Left ventricle myocardium inferior (tissue), 1 donor: ENCODE measurements at regions not wholly inside any gene's neighbourhood (a gene's known extent, or its start where the extent isn't known, plus 50 kb on each side); places are given as distances from the start of the nearest gene placed in this dataset.

Experiments used
- DNase-seq: peaks from one replicate; pipeline ENCODE4 v3.0.0-alpha.2; 2020
- H3K27ac ChIP-seq: fragments of 200-600 bp; replicated peaks from 2 replicates; pipeline ENCODE4 v1.8.0; 2021
- H3K27me3 ChIP-seq: fragments of 200-600 bp; 2 replicates; pipeline ENCODE4 v1.8.0; 2021; ENCODE audit warnings: low read depth
- H3K36me3 ChIP-seq: fragments of 200-600 bp; 2 replicates; pipeline ENCODE4 v1.8.0; 2021
- H3K4me1 ChIP-seq: fragments of 200-600 bp; 2 replicates; pipeline ENCODE4 v1.8.0; 2021
- H3K4me3 ChIP-seq: fragments of 200-600 bp; 2 replicates; pipeline ENCODE4 v1.8.0; 2021; ENCODE audit warnings: mild to moderate bottlenecking, moderate library complexity
- H3K9me3 ChIP-seq: fragments of 200-600 bp; replicated peaks from 2 replicates; pipeline ENCODE4 v1.8.0; 2021
- intact Hi-C: fragments of 100-400 bp; cut with micrococcal nuclease; formaldehyde crosslinking; loops from one replicate; pipeline ENCODE4 v1.11.0; 2022
- TF ChIP-seq, protein P1 (sequence below): fragments of 200-600 bp; IDR thresholded peaks from 2 replicates; pipeline ENCODE4 v1.8.0; 2021; ENCODE audit warnings: antibody characterized with exemption, mild to moderate bottlenecking, borderline replicate concordance
- donor health status: DM: no; HTN: yes; CAD: no; lungs with severe emphysema.

DNA sequence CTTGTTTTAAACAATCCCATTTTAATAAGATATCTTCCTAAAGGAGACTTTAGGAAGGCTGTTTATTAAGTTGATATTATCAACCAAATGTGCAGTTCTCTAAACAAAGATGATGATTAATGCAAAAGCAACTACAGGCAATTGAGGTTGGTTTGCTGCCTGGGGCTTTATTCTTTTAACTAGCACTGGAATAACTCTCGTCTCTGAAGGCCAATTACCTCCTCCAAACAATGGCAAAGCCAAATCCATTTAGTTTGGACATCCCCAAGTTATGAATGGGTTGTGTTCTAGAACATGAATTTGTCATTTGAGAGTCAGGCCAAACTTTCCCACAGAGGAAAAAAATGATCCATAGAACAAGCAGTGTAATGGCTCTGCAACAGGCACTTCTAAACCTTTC lies 114.1 kb downstream of the SLC16A9 start:
- Histone ChIP-seq H3K9me3 (no peaks in the 10 kb centered on the region), H3K27ac (no peak overlapping the region)

DNA sequence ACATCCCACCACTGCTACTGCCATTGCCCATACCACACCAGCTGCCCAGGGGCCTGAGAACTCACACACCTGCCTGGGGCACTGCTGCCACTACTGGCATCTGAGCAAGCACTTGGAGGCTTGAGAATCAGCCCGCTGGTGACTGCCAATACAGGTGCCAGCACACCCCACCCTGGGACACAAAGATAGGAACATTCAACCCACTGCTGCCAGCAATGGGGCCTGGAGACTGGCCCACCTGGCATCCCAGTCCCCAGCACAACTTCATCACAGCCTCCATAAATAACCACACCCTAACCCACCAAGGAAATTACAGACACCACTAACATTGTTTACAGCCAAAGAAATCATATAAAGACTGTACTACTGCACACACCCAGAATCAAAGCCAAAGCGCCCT lies 115.9 kb downstream of the SLC16A9 start:
- Histone ChIP-seq H3K36me3 (no peaks in the 10 kb centered on the region), H3K27me3 (peaks cover 2% of the 10 kb centered on the region), H3K4me3 (no peak overlapping the region), H3K4me1 (no peaks in the 10 kb centered on the region), H3K27ac (no peak overlapping the region), H3K9me3 (no peaks in the 10 kb centered on the region)
- no peak for DNase-seq
- intact Hi-C loops, result no loop called here
- TF ChIP-seq, protein P1, sequence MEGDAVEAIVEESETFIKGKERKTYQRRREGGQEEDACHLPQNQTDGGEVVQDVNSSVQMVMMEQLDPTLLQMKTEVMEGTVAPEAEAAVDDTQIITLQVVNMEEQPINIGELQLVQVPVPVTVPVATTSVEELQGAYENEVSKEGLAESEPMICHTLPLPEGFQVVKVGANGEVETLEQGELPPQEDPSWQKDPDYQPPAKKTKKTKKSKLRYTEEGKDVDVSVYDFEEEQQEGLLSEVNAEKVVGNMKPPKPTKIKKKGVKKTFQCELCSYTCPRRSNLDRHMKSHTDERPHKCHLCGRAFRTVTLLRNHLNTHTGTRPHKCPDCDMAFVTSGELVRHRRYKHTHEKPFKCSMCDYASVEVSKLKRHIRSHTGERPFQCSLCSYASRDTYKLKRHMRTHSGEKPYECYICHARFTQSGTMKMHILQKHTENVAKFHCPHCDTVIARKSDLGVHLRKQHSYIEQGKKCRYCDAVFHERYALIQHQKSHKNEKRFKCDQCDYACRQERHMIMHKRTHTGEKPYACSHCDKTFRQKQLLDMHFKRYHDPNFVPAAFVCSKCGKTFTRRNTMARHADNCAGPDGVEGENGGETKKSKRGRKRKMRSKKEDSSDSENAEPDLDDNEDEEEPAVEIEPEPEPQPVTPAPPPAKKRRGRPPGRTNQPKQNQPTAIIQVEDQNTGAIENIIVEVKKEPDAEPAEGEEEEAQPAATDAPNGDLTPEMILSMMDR, result no peak

More for the DNA sequence above, 114.1 kb downstream of the SLC16A9 start:
- no peak for DNase-seq
- TF ChIP-seq, protein P1, result no peak
- intact Hi-C loops, result no loop called here
- H3K4me3 ChIP-seq, result no peak overlapping the region
- H3K36me3 ChIP-seq, result no peaks in the 10 kb centered on the region
- no peaks in the 10 kb centered on the region for H3K27me3 ChIP-seq
- no peaks in the 10 kb centered on the region for H3K4me1 ChIP-seq

DNA sequence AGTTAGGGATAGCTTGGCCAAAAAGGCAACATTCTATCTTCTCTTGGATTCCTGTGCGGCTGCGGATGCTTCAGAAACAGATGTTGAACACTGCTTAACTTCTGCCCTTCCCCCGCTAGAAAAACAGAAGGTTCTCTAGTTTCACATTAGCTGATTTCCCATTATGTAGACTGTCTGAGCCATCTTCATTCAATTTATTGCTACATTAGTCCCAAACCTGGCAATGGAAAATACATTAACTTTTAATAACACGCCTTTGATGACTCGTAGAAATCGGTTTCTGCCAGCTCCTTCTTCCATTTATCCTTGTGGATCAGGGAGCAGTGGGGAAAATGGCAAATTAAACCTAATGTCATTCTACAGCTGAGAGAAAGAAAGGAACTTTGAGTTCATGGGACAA lies 119.9 kb downstream of the SLC16A9 start:
- intact Hi-C loops, result loop anchor here (10.0 kb wide), 1 partner anchor 345 kb away; no protein-coding TSS in a partner anchor
- DNase-seq, result no peak

DNA sequence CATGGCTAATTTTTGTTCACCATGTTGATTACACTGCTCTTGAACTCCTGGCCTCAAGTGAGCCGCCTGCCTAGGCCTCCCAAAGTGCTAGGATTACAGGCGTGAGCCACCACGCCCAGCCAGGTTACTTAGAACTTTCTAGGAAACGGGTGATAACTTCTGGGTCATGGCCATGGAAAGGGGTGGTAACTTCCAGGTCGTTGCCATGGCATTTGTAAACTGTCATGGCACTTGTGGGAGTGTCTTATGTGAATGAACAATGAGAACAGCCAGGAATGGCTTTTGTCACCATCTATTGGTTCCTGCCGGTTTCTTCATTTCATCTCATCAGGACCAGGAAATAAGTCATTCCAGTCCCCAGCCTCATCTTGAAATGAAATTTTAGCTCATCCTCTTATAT lies 120.9 kb downstream of the SLC16A9 start:
- peaks cover 4% of the 10 kb centered on the region for H3K27me3 ChIP-seq
- no peak overlapping the region for H3K27ac ChIP-seq
- TF ChIP-seq, protein P1, result no peak
- intact Hi-C loops, result loop anchor here (10.0 kb wide), 1 partner anchor 344 kb away; no protein-coding TSS in a partner anchor
- DNase-seq, result no peak
- no peak overlapping the region for H3K4me3 ChIP-seq
- H3K4me1 ChIP-seq, result no peaks in the 10 kb centered on the region
- no peaks in the 10 kb centered on the region for H3K9me3 ChIP-seq
- no peaks in the 10 kb centered on the region for H3K36me3 ChIP-seq

More for the DNA sequence above, 119.9 kb downstream of the SLC16A9 start:
- H3K27me3 ChIP-seq, result peaks cover 4% of the 10 kb centered on the region
- no peaks in the 10 kb centered on the region for H3K9me3 ChIP-seq
- H3K4me1 ChIP-seq, result no peaks in the 10 kb centered on the region
- no peaks in the 10 kb centered on the region for H3K36me3 ChIP-seq
- H3K4me3 ChIP-seq, result no peak overlapping the region
- H3K27ac ChIP-seq, result no peak overlapping the region
- TF ChIP-seq, protein P1, result no peak

DNA sequence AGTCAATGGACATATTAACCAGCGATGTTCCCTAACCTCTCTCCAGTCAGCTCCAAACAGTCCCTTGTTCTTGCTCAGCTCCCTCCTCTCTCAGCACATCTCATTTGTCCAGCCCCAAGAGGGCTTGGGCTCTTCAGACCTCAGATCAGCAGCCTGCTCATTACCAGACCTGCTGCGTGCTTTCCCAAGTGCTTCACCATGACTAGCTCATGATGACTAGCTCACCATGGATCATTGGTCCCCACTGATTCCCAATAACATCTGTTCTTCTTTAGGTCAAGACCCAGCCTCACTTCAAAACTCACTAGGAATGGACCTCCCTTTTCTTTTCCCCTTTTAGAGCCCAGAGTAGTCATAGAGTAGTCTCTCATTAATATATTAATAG lies 121.9 kb downstream of the SLC16A9 start:
- intact Hi-C loops, result loop anchor here (10.0 kb wide), 1 partner anchor 343 kb away; no protein-coding TSS in a partner anchor
- Histone ChIP-seq H3K27me3 (peaks cover 4% of the 10 kb centered on the region), H3K27ac (no peak overlapping the region), H3K4me1 (no peaks in the 10 kb centered on the region), H3K36me3 (no peaks in the 10 kb centered on the region), H3K4me3 (no peak overlapping the region), H3K9me3 (no peaks in the 10 kb centered on the region)
- no peak for DNase-seq
- TF ChIP-seq, protein P1, result no peak
